ENCODE measurements at regions not wholly inside any gene's neighbourhood (a gene's known extent, or its start where the extent isn't known, plus 50 kb on each side); places are given as distances from the start of the nearest gene placed in this dataset.
A peak's percentile ranks its signal among the peaks of the same experiment; 100 is the strongest.
"Not testable (repeated sequence)": the region's sequence is repeated elsewhere in the genome, so short reads cannot be mapped to it uniquely, and the experiment has no call there.

- DNase-seq: no peak
These were observed 291.1 kb upstream of the TUT7 start for GRCh38 chr9:86645303-86645702.

- DNase-seq: no peak
These were observed 290.4 kb upstream of the TUT7 start for GRCh38 chr9:86644675-86645034.

- no peak for DNase-seq
These were observed 289.9 kb upstream of the TUT7 start for GRCh38 chr9:86643946-86644674.

DNA sequence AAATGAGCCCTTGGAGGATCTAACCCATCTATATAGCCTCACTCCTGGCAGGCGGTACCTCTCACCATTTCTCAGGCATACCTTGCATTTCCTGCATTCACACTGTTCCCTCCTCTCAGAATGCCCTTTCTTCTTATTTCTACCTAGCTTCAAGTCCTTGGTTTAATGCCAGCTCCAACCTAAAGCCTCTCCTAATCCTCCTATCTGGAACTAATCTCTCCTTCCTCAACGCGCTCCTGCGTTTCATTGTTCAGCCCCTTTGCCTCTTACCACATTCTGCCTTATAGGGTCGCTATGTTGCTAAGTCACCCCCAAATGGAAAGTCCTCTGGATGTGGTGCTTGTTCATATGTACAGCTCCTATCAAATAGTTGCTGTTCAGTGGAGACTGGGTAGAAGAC lies 288.5 kb upstream of the TUT7 start:
- no peak for DNase-seq

- no peak for DNase-seq
These were observed 287.8 kb upstream of the TUT7 start for GRCh38 chr9:86641970-86642369.

GRCh38 chr9:86639899-86640379 lies 285.7 kb upstream of the TUT7 start:
- DNase-seq: no peak

DNA sequence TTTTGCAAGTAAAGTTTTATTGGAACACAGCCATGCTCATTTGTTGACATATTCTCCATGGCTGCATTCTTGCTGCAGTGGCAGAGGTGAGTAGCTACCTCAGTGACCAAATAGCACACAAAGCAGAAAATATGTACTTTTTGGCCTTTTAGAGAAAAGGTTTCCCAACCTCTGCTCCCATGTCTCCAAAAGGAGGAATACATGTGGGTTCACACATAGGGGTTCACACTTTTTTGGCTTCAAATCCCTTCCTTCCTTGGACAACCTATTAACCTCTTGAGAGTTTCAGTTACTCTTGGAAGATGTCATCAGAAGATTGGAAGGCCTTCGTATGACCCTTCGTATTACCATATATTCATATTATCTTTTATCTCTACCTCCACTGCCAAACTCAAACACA lies 285.1 kb upstream of the TUT7 start:
- no peak for DNase-seq

- DNase-seq: no peak
These were observed 283.9 kb upstream of the TUT7 start for GRCh38 chr9:86638109-86638508.

- DNase-seq: peak; percentile 17
These were observed 283.3 kb upstream of the TUT7 start for GRCh38 chr9:86637515-86637914.

DNA sequence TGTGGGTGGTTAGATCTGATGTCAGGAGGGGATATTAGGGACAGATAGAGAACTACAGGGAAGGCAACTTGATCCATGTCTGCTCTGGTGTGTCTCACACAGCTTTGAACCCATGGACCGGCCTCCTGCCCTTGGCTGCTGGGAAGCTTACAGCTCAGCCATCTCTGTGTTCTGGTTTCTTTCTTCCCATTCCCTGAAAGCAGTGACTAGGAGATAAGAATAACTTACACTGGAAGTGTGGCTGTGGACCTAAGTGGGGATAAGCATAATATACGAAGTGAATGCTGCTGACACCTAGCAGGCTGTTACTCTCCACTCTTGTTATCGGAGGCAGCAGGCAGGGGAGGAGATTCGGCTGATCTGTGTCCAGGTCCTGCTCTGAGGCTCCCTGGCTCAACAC lies 282.3 kb upstream of the TUT7 start:
- no peak for DNase-seq

DNA sequence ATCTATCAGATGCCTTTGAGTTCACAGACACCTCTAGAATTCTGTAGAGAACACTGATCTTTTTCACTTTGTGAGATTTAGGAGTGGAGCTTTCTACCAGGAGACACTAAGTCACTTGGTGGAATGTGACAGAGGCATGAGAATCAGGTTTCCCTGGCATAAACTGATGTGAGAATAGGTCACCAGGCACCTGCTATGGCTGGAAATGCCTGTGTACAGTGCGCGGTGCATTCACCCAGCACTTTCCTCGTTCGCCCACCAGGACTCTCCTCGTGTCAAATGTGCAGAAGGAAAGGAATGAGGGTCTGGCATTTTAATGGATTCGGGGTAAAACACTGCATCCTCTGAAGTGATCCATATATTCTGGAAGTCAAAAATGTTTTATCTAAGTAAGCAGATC lies 281.8 kb upstream of the TUT7 start:
- DNase-seq: no peak

GRCh38 chr9:86634501-86634900 lies 280.3 kb upstream of the TUT7 start:
- DNase-seq: no peak

GRCh38 chr9:86633945-86634344 lies 279.7 kb upstream of the TUT7 start:
- no peak for DNase-seq

GRCh38 chr9:86632537-86632936 lies 278.3 kb upstream of the TUT7 start:
- no peak for DNase-seq

DNA sequence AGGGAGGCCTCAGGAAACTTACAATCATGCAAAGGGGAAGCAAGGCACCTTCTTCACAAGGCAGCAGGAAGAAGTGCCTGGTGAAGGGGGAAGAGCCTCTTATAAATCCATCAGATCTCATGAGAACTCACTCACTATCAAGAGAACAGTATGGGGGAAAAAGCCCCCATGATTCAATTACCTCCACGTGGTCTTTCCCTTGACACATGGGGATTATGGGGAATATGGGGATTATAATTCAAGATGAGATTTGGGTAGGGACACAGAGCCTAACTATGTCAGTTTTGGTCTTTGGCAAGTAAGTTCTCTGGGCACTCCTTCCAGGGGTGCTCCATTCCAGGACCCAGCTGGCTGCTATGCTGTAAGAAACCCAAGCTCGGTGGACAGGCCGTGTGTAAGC lies 275.3 kb upstream of the TUT7 start:
- DNase-seq: no peak

- DNase-seq: no peak
These were observed 272.6 kb upstream of the TUT7 start for GRCh38 chr9:86626802-86627201.

- no peak for DNase-seq
These were observed 270.4 kb upstream of the TUT7 start for GRCh38 chr9:86624630-86625029.

DNA sequence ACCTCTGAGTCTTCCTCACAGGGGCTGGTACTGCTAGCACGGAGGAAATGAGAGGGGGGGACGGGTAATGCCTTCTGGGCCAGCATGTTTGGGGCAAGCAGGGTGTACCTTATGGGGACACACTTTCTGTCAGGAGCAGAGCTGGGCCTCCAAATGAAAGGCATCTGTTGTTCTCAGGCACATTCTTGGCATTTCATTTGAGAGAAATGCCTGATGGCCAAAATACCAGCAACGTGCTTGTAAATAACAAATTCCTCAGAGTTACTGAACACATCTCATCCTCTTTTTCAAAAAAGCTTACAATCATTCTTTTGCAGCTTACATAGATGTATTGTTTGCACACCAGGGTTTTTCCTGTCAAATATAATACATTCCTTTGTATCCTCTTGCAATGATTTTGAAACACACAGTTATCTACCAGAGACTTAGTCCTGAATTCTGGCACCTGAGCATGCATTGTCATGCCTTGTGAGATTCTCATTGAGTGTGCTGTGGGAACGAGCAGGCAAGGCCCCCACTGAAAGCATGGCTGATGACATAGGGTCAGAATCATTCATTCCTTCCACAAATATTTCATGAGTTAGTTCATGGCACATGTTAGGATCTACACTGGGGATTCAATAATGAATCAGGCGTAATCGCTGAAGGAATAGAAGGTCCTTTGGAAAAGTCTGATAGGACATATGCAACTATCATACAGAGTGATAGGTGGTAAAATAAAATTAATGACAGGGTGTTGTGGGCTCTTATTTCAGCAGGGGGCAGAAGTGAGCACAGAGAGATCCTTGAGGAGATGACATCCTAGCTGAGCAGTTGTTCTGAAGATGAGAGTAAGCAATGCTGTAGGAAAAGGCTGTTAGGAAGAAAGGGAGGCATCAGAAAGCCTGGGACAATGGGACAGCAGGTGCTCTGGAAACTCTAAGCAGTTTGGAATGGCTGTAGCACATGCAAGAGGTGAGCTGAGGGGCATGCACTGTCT lies 260.9 kb upstream of the TUT7 start:
- DNase-seq: peak; percentile 29

GRCh38 chr9:86613943-86614342 lies 259.7 kb upstream of the TUT7 start:
- DNase-seq: no peak

- DNase-seq: not testable (repeated sequence)
These were observed 257.3 kb upstream of the TUT7 start for GRCh38 chr9:86611534-86611933.

- DNase-seq: no peak
These were observed 251.1 kb upstream of the TUT7 start for GRCh38 chr9:86605303-86605702.

DNA sequence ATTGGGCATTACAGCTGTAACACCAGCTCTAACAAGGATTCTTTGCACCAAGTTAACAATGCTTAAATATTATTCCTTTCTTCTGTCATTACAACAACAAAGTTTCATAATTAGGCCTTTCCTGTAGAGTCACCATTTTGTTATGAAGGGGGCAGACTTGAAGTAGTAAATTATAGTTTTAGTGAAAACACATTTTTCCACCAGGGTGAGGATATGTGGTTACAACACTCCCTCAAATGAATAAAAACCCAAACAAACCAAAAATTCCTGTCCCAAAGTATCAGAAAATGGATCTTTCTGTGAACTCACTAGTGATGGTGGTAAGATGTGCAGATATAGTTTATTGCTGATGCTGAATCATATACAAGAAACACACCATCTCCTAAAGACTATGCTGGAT lies 250.5 kb upstream of the TUT7 start:
- DNase-seq: no peak

- DNase-seq: no peak
These were observed 248.5 kb upstream of the TUT7 start for GRCh38 chr9:86602715-86603114.

- no peak for DNase-seq
These were observed 247.5 kb upstream of the TUT7 start for GRCh38 chr9:86601697-86602096.
